Mucosa of descending colon (tissue), 3 donors: ENCODE measurements at regions not wholly inside any gene's neighbourhood (a gene's known extent, or its start where the extent isn't known, plus 50 kb on each side); places are given as distances from the start of the nearest gene placed in this dataset.

Experiments
- ATAC-seq: fragments of 200-7000 bp; cut with Tn5 transposase; one replicate; pipeline ENCODE4 v1.9.1; 2020; ENCODE audit warnings: mild to moderate bottlenecking, moderate library complexity
- DNase-seq, 3 donors: peaks; one replicate each; pipeline ENCODE4 v3.0.0-alpha.2; 2020
- H3K36me3 ChIP-seq: fragments of 200-600 bp; one replicate; pipeline ENCODE4 v1.8.0; 2021; ENCODE audit warnings: low read depth, mild to moderate bottlenecking
- H3K4me1 ChIP-seq: fragments of 200-600 bp; one replicate; pipeline ENCODE4 v1.8.0; 2021; ENCODE audit warnings: low read depth, mild to moderate bottlenecking
- H3K4me3 ChIP-seq: fragments of 200-600 bp; one replicate; pipeline ENCODE4 v1.8.0; 2021; ENCODE audit warnings: mild to moderate bottlenecking
- H3K9me3 ChIP-seq: fragments of 200-600 bp; one replicate; pipeline ENCODE4 v1.8.0; 2021; ENCODE audit warnings: mild to moderate bottlenecking
- intact Hi-C, 2 donors: fragments of 100-400 bp; cut with DNase I in 1 of 2; cut with micrococcal nuclease in 1 of 2; formaldehyde crosslinking; loops; one replicate each; pipeline versions ENCODE4 v1.11.0 to v1.11.1; 2022; cut with DNase I, micrococcal nuclease
- TF ChIP-seq, protein P1 (sequence below): fragments of 200-600 bp; IDR thresholded peaks from one replicate; pipeline ENCODE4 v1.8.0; 2022; ENCODE audit warnings: antibody characterized with exemption, mild to moderate bottlenecking
- donor health status: DM: no; HTN: no; CAD: no; lungs with moderate emphysema.
- donor health status: DM: no; HTN: no; CAD: no.
- donor health status: DM: no; HTN: yes; CAD: no.

DNA sequence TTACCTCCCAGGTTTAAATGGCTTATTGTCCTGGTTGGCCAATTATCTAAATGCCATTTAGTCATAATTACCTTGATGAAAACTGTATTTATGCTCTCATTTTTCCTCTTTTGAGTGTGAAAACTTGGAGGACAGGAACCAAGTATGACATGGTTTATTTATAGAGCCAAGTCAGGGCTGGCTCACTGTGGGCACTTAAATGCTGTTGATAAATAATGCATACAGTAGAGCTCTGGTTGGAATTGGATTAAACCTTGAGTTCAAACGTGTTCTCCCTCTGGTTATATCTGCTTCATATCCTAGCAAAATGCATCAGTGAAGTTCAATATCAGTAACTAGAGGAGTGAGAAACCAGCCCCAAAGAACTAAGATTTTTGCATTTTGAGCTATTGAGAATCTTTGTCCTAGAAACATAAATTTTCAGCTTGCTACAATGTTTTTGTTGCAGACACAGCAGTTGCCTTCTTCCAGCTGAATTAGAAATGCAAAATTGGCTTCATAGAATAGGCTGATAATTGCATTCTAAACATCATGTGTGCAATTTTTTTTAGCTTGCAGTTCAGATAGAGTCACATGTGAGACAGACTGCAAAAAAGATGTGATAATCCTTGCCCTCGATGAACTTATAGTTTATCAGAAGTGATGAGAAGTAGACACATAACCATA lies 255.8 kb downstream of the BTBD3 start:
- Histone ChIP-seq H3K4me3 (no peak overlapping the region), H3K4me1 (peaks cover 16% of the 10 kb centered on the region), H3K36me3 (no peaks in the 10 kb centered on the region), H3K9me3 (peaks cover 2% of the 10 kb centered on the region)
- no peak for ATAC-seq
- intact Hi-C loops, result no loop called here
- TF ChIP-seq, protein P1, sequence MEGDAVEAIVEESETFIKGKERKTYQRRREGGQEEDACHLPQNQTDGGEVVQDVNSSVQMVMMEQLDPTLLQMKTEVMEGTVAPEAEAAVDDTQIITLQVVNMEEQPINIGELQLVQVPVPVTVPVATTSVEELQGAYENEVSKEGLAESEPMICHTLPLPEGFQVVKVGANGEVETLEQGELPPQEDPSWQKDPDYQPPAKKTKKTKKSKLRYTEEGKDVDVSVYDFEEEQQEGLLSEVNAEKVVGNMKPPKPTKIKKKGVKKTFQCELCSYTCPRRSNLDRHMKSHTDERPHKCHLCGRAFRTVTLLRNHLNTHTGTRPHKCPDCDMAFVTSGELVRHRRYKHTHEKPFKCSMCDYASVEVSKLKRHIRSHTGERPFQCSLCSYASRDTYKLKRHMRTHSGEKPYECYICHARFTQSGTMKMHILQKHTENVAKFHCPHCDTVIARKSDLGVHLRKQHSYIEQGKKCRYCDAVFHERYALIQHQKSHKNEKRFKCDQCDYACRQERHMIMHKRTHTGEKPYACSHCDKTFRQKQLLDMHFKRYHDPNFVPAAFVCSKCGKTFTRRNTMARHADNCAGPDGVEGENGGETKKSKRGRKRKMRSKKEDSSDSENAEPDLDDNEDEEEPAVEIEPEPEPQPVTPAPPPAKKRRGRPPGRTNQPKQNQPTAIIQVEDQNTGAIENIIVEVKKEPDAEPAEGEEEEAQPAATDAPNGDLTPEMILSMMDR, result no peak
- no peak for DNase-seq

DNA sequence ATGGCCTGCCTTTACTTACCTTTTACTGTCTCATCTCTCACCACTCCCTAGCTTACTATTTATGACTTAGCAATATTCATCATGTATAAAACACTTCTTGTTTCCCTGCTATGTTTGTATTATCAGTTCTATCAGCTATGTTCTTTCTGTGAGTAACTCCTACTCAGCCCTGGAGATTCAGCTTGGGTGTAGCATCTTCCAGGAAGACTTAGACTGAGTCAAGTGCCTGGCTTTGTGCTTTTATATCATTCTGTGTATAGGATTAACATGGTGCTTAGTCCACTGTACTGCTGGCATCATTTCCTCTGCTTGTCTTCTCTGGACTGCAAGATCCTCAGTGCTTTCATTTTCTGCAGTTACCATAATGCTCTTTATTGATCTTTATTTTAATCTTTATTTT lies 257.8 kb downstream of the BTBD3 start:
- TF ChIP-seq, protein P1, result no peak
- Histone ChIP-seq H3K4me3 (no peak overlapping the region), H3K9me3 (no peaks in the 10 kb centered on the region), H3K36me3 (no peaks in the 10 kb centered on the region), H3K4me1 (peaks cover 27% of the 10 kb centered on the region)
- DNase-seq (no peak), ATAC-seq (peak; percentile 46)
- intact Hi-C loops, result no loop called here

DNA sequence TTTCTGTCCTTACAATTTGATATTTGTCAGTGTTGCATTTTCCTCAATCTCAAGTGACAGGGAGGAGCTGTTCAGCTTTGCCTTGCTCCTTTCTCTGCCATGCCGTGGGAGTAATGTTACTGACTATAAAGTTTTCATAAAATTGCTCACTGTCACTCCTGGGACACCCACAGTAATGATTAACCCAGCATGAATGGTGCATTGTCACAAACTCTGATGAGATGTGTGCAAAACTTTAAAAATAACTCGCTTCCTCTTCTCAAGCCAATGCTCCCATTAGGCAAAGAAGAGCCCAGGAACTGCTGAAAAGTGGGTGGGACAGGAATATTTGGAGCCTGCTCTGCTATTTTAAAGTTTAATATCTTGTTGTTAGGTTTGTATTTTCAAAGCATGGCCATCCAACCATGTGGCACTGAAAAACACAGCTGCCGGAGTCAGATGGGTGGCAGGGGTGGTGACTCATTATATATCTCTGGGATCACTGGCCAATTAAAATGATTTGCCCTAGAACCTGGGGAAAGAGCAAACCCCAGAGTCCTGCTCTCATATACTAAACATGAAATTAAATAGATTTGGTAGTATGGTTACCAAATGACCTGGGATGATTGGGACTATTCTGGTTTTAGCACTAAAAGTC lies 260.1 kb downstream of the BTBD3 start:
- intact Hi-C loops, result no loop called here
- Histone ChIP-seq H3K4me1 (peaks cover 27% of the 10 kb centered on the region), H3K36me3 (no peaks in the 10 kb centered on the region), H3K4me3 (no peak overlapping the region), H3K9me3 (no peaks in the 10 kb centered on the region)
- peak in 2 of 3 donors; percentile 35 to 80 for DNase-seq
- TF ChIP-seq, protein P1, result no peak
- ATAC-seq, result peak; percentile 96

DNA sequence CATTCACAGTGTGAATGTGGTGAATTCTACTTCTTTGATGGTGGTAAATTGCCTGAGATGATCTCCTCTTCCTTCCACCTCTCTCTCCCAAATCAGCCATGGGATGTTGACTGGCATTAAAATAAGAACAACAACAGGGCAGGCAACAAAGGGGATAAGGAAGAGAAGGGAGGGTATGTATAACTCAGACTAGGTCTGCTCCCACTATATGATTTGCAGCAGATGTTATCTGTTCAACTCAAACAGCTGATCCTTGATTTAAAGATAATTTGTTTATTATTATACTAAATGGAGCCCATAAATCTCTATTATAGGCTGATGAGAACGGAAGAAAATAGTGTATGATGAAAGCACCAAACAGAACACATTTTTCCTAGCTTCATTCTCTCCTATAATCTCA lies 262.0 kb downstream of the BTBD3 start:
- intact Hi-C loops, result no loop called here
- Histone ChIP-seq H3K36me3 (no peaks in the 10 kb centered on the region), H3K4me3 (no peak overlapping the region), H3K9me3 (no peaks in the 10 kb centered on the region), H3K4me1 (peaks cover 27% of the 10 kb centered on the region)
- no peak for ATAC-seq
- DNase-seq, result no peak
- TF ChIP-seq, protein P1, result no peak

DNA sequence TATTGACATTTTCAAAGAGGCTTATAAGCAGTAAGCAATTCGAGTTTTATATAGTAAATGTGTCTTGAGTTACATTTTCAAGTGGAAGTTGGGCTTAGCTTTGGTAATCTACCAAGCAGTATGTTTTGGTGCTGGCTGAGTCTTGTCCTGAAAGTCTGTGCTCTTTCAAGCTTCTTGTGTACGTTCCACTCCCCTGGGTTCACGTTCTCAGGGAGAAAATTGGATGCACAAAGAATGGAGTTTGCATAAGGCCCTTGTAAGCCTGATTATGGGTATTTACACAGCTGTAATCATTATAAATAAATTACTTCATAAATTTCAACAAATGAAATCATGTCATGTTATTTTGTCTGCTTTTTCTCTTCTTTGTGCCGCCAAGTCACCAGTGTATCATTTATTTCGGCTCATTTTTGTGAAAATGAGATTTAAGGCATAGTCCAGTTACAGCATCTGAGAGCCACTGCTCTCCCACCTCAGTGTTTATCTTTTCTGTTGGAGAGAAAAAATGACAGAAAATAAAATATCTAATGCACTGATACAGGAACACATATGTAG lies 262.5 kb downstream of the BTBD3 start:
- peaks cover 27% of the 10 kb centered on the region for H3K4me1 ChIP-seq
- no peaks in the 10 kb centered on the region for H3K9me3 ChIP-seq
- TF ChIP-seq, protein P1, result no peak
- no peaks in the 10 kb centered on the region for H3K36me3 ChIP-seq
- DNase-seq, result no peak
- intact Hi-C loops, result no loop called here
- ATAC-seq, result no peak
- no peak overlapping the region for H3K4me3 ChIP-seq
